Hepatocyte (in vitro differentiated cells): ENCODE measurements at regions not wholly inside any gene's neighbourhood (a gene's known extent, or its start where the extent isn't known, plus 50 kb on each side); places are given as distances from the start of the nearest gene placed in this dataset.

ENCODE experiments used
- CTCF ChIP-seq: fragments of 200-600 bp; sonication (generic); IDR thresholded peaks from 2 replicates; pipeline ENCODE4 v1.5.1; 2016; ENCODE audit warnings: antibody characterized with exemption, mild to moderate bottlenecking; ENCODE audit not compliant: poor library complexity
- EZH2 ChIP-seq: fragments of 200-600 bp; sonication (generic); IDR thresholded peaks from 2 replicates; pipeline ENCODE4 v1.6.1; 2016; ENCODE audit warnings: antibody characterized with exemption, mild to moderate bottlenecking, borderline replicate concordance
- EZH2phosphoT487 ChIP-seq: fragments of 200-600 bp; sonication (generic); IDR thresholded peaks from one replicate; pipeline ENCODE4 v1.6.1; 2018; ENCODE audit warnings: antibody characterized with exemption, mild to moderate bottlenecking, low read depth, moderate library complexity; ENCODE audit not compliant: unreplicated experiment, severe bottlenecking

GRCh38 chr2:114025030-114025429, 135.1 kb downstream of the ACTR3 start:
- TF ChIP-seq CTCF = no peak
- TF ChIP-seq EZH2 = no peak
- no peak for TF ChIP-seq EZH2phosphoT487
